Sigmoid colon (tissue), 4 donors: ENCODE measurements at regions not wholly inside any gene's neighbourhood (a gene's known extent, or its start where the extent isn't known, plus 50 kb on each side); places are given as distances from the start of the nearest gene placed in this dataset.

ENCODE experiments used
- CTCF ChIP-seq, 4 experiments: fragments of 450-650 bp in 3 of 4; fragments of 200-600 bp in 1 of 4; IDR thresholded peaks; one replicate each; pipeline ENCODE4 v1.5.1; 2016 to 2019; ENCODE audit warnings: antibody characterized with exemption in 4 of 4, mild to moderate bottlenecking in 3 of 4, moderate library complexity in 2 of 4
- EP300 ChIP-seq, 4 donors: sonication (generic); formaldehyde crosslinking; IDR thresholded peaks; one replicate each; pipeline ENCODE4 v1.6.1; 2017; ENCODE audit warnings: antibody characterized with exemption in 4 of 4
- POLR2A ChIP-seq, 2 donors: fragments of 450-650 bp; IDR thresholded peaks; one replicate each; pipeline ENCODE4 v1.6.1; 2016; ENCODE audit warnings: antibody characterized with exemption in 2 of 2, mild to moderate bottlenecking in 2 of 2, moderate library complexity in 2 of 2
- POLR2AphosphoS5 ChIP-seq, 4 donors: sonication (generic); formaldehyde crosslinking; IDR thresholded peaks; one replicate each; pipeline ENCODE4 v1.6.1; 2017; ENCODE audit warnings: antibody characterized with exemption in 4 of 4

- TF ChIP-seq CTCF (IDR thresholded peaks at IDR 0.05) (no peak), POLR2AphosphoS5 (IDR thresholded peaks at IDR 0.05) (no peak), POLR2A (IDR thresholded peaks at IDR 0.05) (no peak), EP300 (IDR thresholded peaks at IDR 0.05) (no peak)
These were observed 175.1 kb upstream of the KIT start for GRCh38 chr4:54482529-54483200.
